NK-92 treated with Interleukin-12 subunit alpha and Interleukin-12 subunit beta, amount 100 ng/mL, for 24 hours (cell line): ENCODE measurements at regions not wholly inside any gene's neighbourhood (a gene's known extent, or its start where the extent isn't known, plus 50 kb on each side); places are given as distances from the start of the nearest gene placed in this dataset.
"Not testable (repeated sequence)": the region's sequence is repeated elsewhere in the genome, so short reads cannot be mapped to it uniquely, and the experiment has no call there.

Experiments used
- DNase-seq: peaks from one replicate; lab custom pipeline; 2025; lab: John Stamatoyannopoulos, UW

- peak; percentile 53 for DNase-seq
Observed at GRCh38 chr7:65251851-65252620, 121.6 kb upstream of the ZNF92 start.

- no peak for DNase-seq
Observed at GRCh38 chr7:65250697-65251395, 122.8 kb upstream of the ZNF92 start.

DNA sequence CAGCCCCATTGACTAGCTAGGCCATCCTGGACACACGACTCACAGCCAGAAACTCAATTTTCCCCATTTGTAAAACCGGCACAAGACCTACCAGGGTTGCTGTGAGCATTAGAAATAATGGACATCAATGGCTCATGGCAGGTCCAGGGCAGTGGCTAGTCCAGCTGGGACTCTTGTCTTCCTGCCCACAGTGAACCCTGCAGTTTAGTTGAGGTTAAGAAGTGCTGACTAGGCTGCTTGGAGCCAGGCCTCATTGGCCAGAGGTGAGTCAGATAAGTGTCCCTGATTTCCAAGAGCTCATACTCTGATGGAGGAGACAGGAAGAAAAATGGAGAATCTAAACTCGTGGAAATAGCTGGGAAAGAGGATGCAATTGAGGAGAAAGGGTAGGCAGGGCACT is 123.4 kb upstream of the ZNF92 start:
- DNase-seq = no peak

DNA sequence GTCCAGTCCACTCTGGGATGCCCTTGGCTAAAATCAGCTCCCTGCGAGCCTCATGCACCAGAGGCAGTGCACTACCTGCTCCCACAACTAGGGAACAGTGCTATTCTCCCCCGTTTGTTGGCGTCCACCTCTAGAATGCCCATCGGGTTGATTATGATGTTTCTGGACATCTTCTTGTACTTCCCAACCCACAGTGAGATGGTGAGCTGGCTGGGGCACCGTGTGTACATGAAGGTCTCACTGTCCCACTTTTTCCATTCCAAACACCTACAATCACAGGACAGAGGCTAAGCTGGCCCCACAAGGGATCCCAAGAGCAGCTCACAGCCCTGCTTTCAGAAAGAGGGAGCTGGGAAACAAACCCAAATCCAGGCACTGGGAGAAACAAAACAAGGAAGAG is 126.2 kb upstream of the ZNF92 start:
- no peak for DNase-seq

GRCh38 chr7:65239707-65240352 is 133.8 kb upstream of the ZNF92 start:
- no peak for DNase-seq

- DNase-seq = no peak
Observed at GRCh38 chr7:65239324-65239706, 134.3 kb upstream of the ZNF92 start.

DNA sequence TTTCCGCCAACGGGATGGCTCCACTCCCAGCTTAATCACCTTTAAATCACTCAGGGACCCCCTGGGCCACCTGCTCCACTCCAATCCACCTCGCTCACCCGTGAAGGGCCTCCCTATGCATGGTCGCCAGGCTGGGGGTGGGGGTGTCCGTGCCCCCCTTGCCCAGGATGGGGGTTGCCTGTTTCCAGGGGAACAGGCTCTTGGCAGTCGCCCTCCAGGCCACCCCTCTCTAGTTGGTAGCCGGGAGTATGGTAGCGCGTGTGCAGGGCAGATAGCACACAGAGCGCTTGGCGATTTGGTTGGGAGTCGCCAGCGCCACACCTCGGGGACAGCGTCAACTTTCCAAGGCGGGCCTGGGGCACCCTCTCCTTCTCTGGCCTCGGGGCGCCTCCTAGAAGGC is 134.9 kb upstream of the ZNF92 start:
- DNase-seq = no peak

DNA sequence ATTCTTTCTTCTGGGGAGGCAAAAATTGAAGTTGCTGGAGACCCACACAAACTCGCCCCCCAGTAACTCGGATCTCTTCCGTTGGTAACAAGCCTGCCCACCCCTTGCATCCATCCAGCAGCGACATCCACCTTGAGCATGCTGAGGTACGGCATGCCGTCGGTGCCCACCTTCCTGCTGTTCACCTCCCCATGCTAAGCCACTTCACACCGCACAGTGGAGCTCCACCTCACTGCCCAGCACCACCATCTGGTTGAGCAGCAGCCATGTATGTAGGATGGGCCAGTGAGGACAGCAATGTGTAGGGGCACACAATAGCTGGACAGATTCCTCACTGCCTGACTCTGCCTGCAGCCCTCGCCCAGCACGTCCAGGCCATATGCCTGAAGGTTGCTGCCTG is 138.1 kb upstream of the ZNF92 start:
- no peak for DNase-seq

GRCh38 chr7:65233409-65234034 is 140.1 kb upstream of the ZNF92 start:
- no peak for DNase-seq

- no peak for DNase-seq
Observed at GRCh38 chr7:65230231-65230630, 143.4 kb upstream of the ZNF92 start.

DNA sequence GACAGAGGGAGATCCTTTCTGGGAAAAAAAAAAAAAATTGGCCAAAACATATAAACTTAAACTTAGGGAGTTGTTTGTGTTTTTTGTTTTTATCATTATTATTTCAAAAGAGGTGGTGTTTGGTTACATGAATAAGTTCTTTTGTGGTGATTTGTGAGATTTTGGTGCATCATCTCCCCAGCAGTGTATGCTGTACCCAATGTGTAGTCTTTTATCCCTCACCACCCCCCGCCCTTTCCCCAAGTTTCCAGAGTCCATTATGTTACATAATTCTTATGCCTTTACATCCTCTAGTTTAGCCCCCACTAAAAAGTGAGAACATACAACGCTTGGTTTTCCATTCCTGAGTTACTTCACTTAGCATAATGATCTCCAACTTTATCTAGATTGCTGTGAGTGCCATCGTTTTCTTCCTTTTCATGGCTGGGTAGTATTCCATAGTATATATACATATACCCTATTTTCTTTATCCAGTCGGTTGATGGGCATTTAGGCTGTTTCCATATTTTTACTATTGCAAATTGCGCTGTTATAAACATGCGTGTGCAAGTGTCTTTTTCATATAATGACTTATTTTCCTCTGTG is 148.1 kb upstream of the ZNF92 start:
- no peak for DNase-seq

DNA sequence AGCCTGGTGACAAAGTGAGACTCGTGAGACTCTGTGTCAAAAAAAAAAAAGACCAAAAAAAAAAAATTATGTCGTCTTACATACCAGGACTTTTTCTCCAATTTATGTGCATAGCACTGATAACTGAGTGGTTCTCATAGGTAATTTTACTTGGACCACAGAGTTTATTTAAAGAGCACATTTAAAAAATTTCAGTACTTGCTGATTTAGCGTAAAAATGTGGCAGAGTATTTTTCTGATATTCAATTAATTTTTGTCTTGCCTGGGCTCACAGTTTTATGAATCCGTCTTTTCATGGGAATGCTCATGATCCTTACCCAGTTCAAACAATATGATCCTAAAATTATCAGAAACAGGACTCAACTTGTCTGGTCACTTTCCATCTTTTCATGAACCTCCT is 151.0 kb upstream of the ZNF92 start:
- DNase-seq = no peak

- no peak for DNase-seq
Observed at GRCh38 chr7:65221683-65222082, 152.0 kb upstream of the ZNF92 start.

GRCh38 chr7:65219623-65220022 is 154.0 kb upstream of the ZNF92 start:
- DNase-seq = no peak

DNA sequence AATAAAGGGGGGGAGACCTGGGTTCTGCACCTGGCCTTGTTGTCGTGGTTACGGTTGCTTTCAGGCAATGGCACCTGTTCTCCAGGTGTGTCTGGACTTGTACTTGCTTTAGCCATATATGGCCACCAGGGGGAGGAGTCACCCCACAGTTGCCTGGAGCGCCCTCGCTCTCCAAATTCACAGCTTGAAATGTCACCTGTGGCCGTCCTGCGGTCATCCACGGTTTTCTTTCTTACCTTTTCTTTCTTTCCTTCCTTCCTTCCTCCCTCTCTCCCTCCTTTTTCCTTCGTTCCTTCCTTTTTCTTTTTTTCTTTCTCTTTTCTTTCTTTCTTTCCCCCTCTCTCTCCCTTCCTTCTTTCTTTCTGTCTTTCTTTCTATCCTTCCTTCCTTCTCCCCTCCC is 157.2 kb upstream of the ZNF92 start:
- DNase-seq = peak; percentile 54

GRCh38 chr7:65213260-65213659 is 160.4 kb upstream of the ZNF92 start:
- DNase-seq = not testable (repeated sequence)

GRCh38 chr7:65199221-65199620 is 174.4 kb upstream of the ZNF92 start:
- DNase-seq = not testable (repeated sequence)

GRCh38 chr7:65193334-65194058 is 180.2 kb upstream of the ZNF92 start:
- DNase-seq = not testable (repeated sequence)

- not testable (repeated sequence) for DNase-seq
Observed at GRCh38 chr7:65177041-65177440, 170.6 kb upstream of the ERV3-1 start.

DNA sequence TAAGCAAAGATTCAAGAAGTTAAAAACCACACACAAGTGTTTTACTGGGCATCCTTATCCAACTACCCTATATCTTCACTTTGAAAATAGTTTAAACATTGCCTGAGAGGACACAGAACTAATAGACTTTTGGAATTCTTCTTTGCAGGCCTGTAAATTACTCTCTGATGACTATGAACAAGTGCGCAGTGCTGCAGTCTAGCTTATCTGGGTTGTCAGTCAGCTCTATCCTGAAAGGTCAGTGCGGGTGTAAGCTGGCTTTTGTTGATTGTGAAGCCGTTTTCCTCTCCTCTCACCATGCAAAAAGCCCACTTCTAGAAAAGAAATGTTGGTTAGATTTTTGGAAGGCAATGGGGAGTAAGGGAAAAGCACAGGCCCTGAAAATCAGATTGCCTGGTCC is 143.6 kb upstream of the ERV3-1 start:
- DNase-seq = not testable (repeated sequence)

- not testable (repeated sequence) for DNase-seq
Observed at GRCh38 chr7:65146118-65146914, 139.8 kb upstream of the ERV3-1 start.
